IMR-90 (cell line): ENCODE measurements at regions not wholly inside any gene's neighbourhood (a gene's known extent, or its start where the extent isn't known, plus 50 kb on each side); places are given as distances from the start of the nearest gene placed in this dataset.

ENCODE experiments used
- ATAC-seq: fragments of 200-7000 bp; cut with Tn5 transposase; 2 replicates; pipeline ENCODE4 v1.9.1; 2020; ENCODE audit warnings: low read depth, mild to moderate bottlenecking, moderate library complexity
- BruUV-seq: library from RNA; stranded (reverse); fragments of 400-500 nt; replicated peaks from 2 replicates; lab custom pipeline; 2021; lab: Mats Ljungman, UMichigan
- CTCF ChIA-PET: fragments of 300-600 bp; formaldehyde crosslinking; extraction: SDS; loops from one replicate; lab custom pipeline; 2021; ENCODE audit warnings: antibody characterized with exemption; lab: Yijun Ruan, JAX
- POLR2A ChIA-PET: fragments of 300-600 bp; sonication (Branson Sonifier 250); formaldehyde crosslinking; loops from one replicate; lab custom pipeline; 2022; ENCODE audit warnings: antibody characterized with exemption; ENCODE audit not compliant: unreplicated experiment; lab: Charles Lee
- DNase-seq: peaks from one replicate; pipeline ENCODE4 v3.0.0; 2013
- H2AFZ ChIP-seq: replicated peaks from 2 replicates; pipeline ENCODE3; 2013; ENCODE audit warnings: low read length, mild to moderate bottlenecking; ENCODE audit not compliant: poor library complexity
- H2AK5ac ChIP-seq: 2 replicates; pipeline ENCODE4 v1.6.1; 2013; ENCODE audit warnings: low read depth, low read length, inconsistent platforms
- H2AK9ac ChIP-seq: replicated peaks from 2 replicates; pipeline ENCODE3; 2013; ENCODE audit warnings: mild to moderate bottlenecking, low read depth, low read length, moderate library complexity; ENCODE audit not compliant: poor library complexity
- H2BK120ac ChIP-seq: 2 replicates; pipeline ENCODE4 v1.6.1; 2013; ENCODE audit warnings: low read depth, low read length, inconsistent platforms
- H2BK15ac ChIP-seq: 3 replicates; pipeline ENCODE4 v1.6.1; 2013; ENCODE audit warnings: low read depth, low read length, inconsistent platforms
- H2BK20ac ChIP-seq: 2 replicates; pipeline ENCODE4 v1.6.1; 2013; ENCODE audit warnings: low read depth, mild to moderate bottlenecking, inconsistent platforms, low read length, moderate library complexity
- H2BK5ac ChIP-seq: 2 replicates; pipeline ENCODE4 v1.6.1; 2013; ENCODE audit warnings: mild to moderate bottlenecking, low read depth, low read length, inconsistent platforms; ENCODE audit not compliant: poor library complexity, severe bottlenecking
- H3K14ac ChIP-seq: replicated peaks from 2 replicates; pipeline ENCODE4 v1.6.1; 2013; ENCODE audit warnings: low read depth, low read length, inconsistent platforms
- H3K18ac ChIP-seq: 2 replicates; pipeline ENCODE4 v1.6.1; 2013; ENCODE audit warnings: low read depth, low read length, control low read depth
- H3K23ac ChIP-seq: 2 replicates; pipeline ENCODE4 v1.6.1; 2013; ENCODE audit warnings: low read depth, low read length, inconsistent platforms
- H3K27ac ChIP-seq: 2 replicates; pipeline ENCODE4 v1.5.1; 2013; ENCODE audit warnings: mild to moderate bottlenecking, control low read depth, low read length; ENCODE audit not compliant: insufficient read depth
- H3K27me3 ChIP-seq: 2 replicates; pipeline ENCODE4 v1.6.1; 2013; ENCODE audit warnings: low read length; ENCODE audit not compliant: control insufficient read depth, insufficient read depth
- H3K36me3 ChIP-seq: 2 replicates; pipeline ENCODE4 v1.6.1; 2013; ENCODE audit warnings: low read length, mixed read lengths; ENCODE audit not compliant: control insufficient read depth, insufficient read depth
- H3K4ac ChIP-seq: 2 replicates; pipeline ENCODE4 v1.6.1; 2013; ENCODE audit warnings: low read depth, low read length, inconsistent platforms
- H3K4me1 ChIP-seq: 2 replicates; pipeline ENCODE4 v1.6.1; 2013; ENCODE audit warnings: low read length, mixed read lengths; ENCODE audit not compliant: control insufficient read depth, insufficient read depth
- H3K4me2 ChIP-seq: 2 replicates; pipeline ENCODE4 v1.6.1; 2013; ENCODE audit warnings: low read depth, mild to moderate bottlenecking, control low read depth, low read length, moderate library complexity
- H3K4me3 ChIP-seq: 2 replicates; pipeline ENCODE4 v1.5.1; 2013; ENCODE audit warnings: low read depth, mild to moderate bottlenecking, control low read depth, low read length, moderate library complexity; ENCODE audit not compliant: insufficient read depth
- H3K56ac ChIP-seq: 2 replicates; pipeline ENCODE4 v1.6.1; 2013; ENCODE audit warnings: low read length, inconsistent platforms; ENCODE audit not compliant: insufficient read depth; ENCODE audit errors: extremely low read depth
- H3K79me1 ChIP-seq, 2 experiments: 2 replicates each; pipeline ENCODE4 v1.6.1; 2013; ENCODE audit warnings: low read length in 2 of 2, inconsistent platforms in 1 of 2, low read depth in 1 of 2
- H3K9ac ChIP-seq: 2 replicates; pipeline ENCODE4 v1.6.1; 2013; ENCODE audit warnings: low read depth, low read length, control low read depth
- H3K9me1 ChIP-seq: 2 replicates; pipeline ENCODE4 v1.6.1; 2013; ENCODE audit warnings: low read length, inconsistent platforms; ENCODE audit not compliant: insufficient read depth
- H3K9me3 ChIP-seq: 2 replicates; pipeline ENCODE4 v1.6.1; 2013; ENCODE audit warnings: low read length; ENCODE audit not compliant: control insufficient read depth, insufficient read depth
- H4K20me1 ChIP-seq: 2 replicates; pipeline ENCODE4 v1.6.1; 2013; ENCODE audit warnings: low read length, inconsistent platforms; ENCODE audit not compliant: insufficient read depth
- H4K5ac ChIP-seq: 2 replicates; pipeline ENCODE4 v1.6.1; 2013; ENCODE audit warnings: mild to moderate bottlenecking, low read depth, low read length, control low read depth
- H4K8ac ChIP-seq, 2 experiments: 2 replicates each; pipeline ENCODE4 v1.6.1; 2013; ENCODE audit warnings: low read depth in 2 of 2, low read length in 2 of 2, control low read depth in 1 of 2, inconsistent platforms in 1 of 2
- H4K91ac ChIP-seq: 2 replicates; pipeline ENCODE4 v1.6.1; 2013; ENCODE audit warnings: low read depth, low read length, inconsistent platforms; ENCODE audit not compliant: insufficient read depth
- BHLHE40 ChIP-seq: fragments of 150-350 bp; IDR thresholded peaks from 2 replicates; pipeline ENCODE4 v1.6.1; 2016; ENCODE audit warnings: mild to moderate bottlenecking, low read depth, low read length
- CEBPB ChIP-seq: IDR thresholded peaks from 2 replicates; pipeline ENCODE4 v1.6.1; 2012; ENCODE audit warnings: low read depth, low read length, improper control_type of control experiment
- CHD1 ChIP-seq: IDR thresholded peaks from 2 replicates; pipeline ENCODE4 v1.6.1; 2012; ENCODE audit warnings: low read depth, low read length, improper control_type of control experiment
- FOS ChIP-seq: fragments of 150-350 bp; IDR thresholded peaks from 2 replicates; pipeline ENCODE4 v1.6.1; 2016; ENCODE audit warnings: low read depth, low read length
- MAFK ChIP-seq: IDR thresholded peaks from 2 replicates; pipeline ENCODE4 v1.6.1; 2012; ENCODE audit warnings: low read depth, low read length, improper control_type of control experiment
- MAZ ChIP-seq: IDR thresholded peaks from 2 replicates; pipeline ENCODE4 v1.6.1; 2012; ENCODE audit warnings: low read depth, mild to moderate bottlenecking, low read length, improper control_type of control experiment, moderate library complexity, borderline replicate concordance
- MXI1 ChIP-seq: IDR thresholded peaks from 2 replicates; pipeline ENCODE4 v1.6.1; 2012; ENCODE audit warnings: low read depth, mild to moderate bottlenecking, low read length, moderate library complexity, borderline replicate concordance
- NFE2L2 ChIP-seq: fragments of 150-350 bp; IDR thresholded peaks from 2 replicates; pipeline ENCODE4 v1.6.1; 2016; ENCODE audit warnings: low read depth, mild to moderate bottlenecking, low read length
- POLR2A ChIP-seq: IDR thresholded peaks from 2 replicates; pipeline ENCODE4 v1.6.1; 2012; ENCODE audit warnings: mild to moderate bottlenecking, low read depth, low read length
- RAD21 ChIP-seq: IDR thresholded peaks from 2 replicates; pipeline ENCODE4 v1.6.1; 2012; ENCODE audit warnings: low read length, improper control_type of control experiment
- RCOR1 ChIP-seq: IDR thresholded peaks from 2 replicates; pipeline ENCODE4 v1.6.1; 2012; ENCODE audit warnings: mild to moderate bottlenecking, low read length, improper control_type of control experiment; ENCODE audit not compliant: insufficient replicate concordance
- RFX5 ChIP-seq: IDR thresholded peaks from 2 replicates; pipeline ENCODE4 v1.8.0; 2012; ENCODE audit warnings: low read depth, mild to moderate bottlenecking, low read length, moderate library complexity
- SMC3 ChIP-seq: fragments of 150-350 bp; IDR thresholded peaks from 2 replicates; pipeline ENCODE4 v1.6.1; 2016; ENCODE audit warnings: low read depth, mild to moderate bottlenecking, antibody characterized with exemption, low read length, moderate library complexity
- WGBS, 2 experiments: methylation state at CpG; one replicate each; pipeline versions ENCODE4 v1.1.5 to v1.1.7; 2013; ENCODE audit warnings: missing lambda C conversion rate in 2 of 2; ENCODE audit not compliant: insufficient read length in 1 of 2; ENCODE audit errors: extremely low coverage in 2 of 2; 5-methylcytosine and 5-hydroxymethylcytosine counted together
- dilution Hi-C: fragments of 300-500 bp; cut with HindIII; formaldehyde crosslinking; loops from one replicate; pipeline ENCODE4 v1.14.3; 2018; ENCODE audit warnings: low sequenced_read_pairs; ENCODE audit not compliant: unreplicated experiment
- in situ Hi-C: fragments of 300-500 bp; cut with MboI; formaldehyde crosslinking; loops from 3 replicates; pipeline ENCODE4 v1.14.3; 2019; ENCODE audit warnings: low sequenced_read_pairs, inconsistent platforms, mixed read lengths
- intact Hi-C: fragments of 100-400 bp; cut with micrococcal nuclease; formaldehyde crosslinking; loops from 2 replicates; pipeline ENCODE4 v1.10.0; 2022
- TF ChIP-seq, protein P1 (sequence below): fragments of 150-350 bp; IDR thresholded peaks from 2 replicates; pipeline ENCODE4 v1.6.1; 2016; ENCODE audit warnings: low read depth, mild to moderate bottlenecking, low read length, moderate library complexity, borderline replicate concordance
- TF ChIP-seq, protein P2 (sequence below): fragments of 150-350 bp; IDR thresholded peaks from 2 replicates; pipeline ENCODE4 v1.6.1; 2017; ENCODE audit warnings: mild to moderate bottlenecking, antibody characterized with exemption, low read length, low read depth
- TF ChIP-seq, protein P3 (sequence below): conservative IDR thresholded peaks from 2 replicates; pipeline ENCODE4 v1.5.1; 2012; ENCODE audit warnings: mild to moderate bottlenecking, low read depth, low read length, improper control_type of control experiment

DNA sequence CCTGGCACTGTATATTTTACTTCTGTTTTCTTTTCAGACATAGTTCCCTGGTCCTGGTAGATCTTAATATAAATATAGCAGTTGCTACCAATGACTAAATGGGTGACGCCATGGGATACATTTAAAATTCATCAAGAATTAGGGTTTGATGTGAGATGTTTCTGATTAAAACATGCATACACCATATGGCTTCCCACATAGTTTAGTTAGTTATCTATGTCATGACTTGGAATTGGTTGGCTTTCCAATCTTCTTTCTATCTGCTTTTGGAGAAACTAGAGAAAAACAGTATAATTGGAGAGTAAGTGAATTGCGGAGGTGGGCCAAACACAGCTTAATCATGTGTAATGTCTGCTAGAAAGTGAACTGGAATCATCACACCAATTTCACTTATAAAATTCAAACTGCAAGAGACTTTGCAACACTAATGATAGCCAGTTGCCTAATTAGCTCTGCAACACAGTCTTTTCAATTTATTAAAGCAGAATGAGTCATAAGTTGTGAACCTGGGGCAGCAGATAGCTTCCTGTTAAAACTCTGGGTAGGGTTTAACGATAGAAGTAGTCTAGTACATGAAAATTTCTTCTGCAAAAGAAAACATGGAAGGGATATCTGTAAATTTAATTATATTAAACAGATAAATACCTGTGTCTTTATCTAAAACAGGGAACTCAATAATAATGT, 295.2 kb downstream of the SLC16A7 start:
- no peak overlapping the region for H3K18ac ChIP-seq
- no peak overlapping the region for H4K8ac ChIP-seq
- H3K56ac ChIP-seq, result no peak overlapping the region
- DNase-seq, result no peak
- in situ Hi-C loops (loop anchor here (5.0 kb wide), 1 partner anchor 71 kb away; no protein-coding TSS in a partner anchor), intact Hi-C loops (no loop called here), dilution Hi-C loops (no loop called here)
- H3K14ac ChIP-seq, result no peak overlapping the region
- H3K4me1 ChIP-seq, result no peaks in the 10 kb centered on the region
- ChIA-PET POLR2A (no interaction called here), CTCF (interaction anchor here (1.7 kb wide), 1 partner anchor 15 kb away, joined by 6 read pairs; no protein-coding TSS in a partner anchor)
- no peak overlapping the region for H4K91ac ChIP-seq
- H2AK9ac ChIP-seq, result no peak overlapping the region
- H3K27ac ChIP-seq, result no peak overlapping the region
- H4K20me1 ChIP-seq, result no peaks in the 10 kb centered on the region
- no peak overlapping the region for H2BK5ac ChIP-seq
- H3K4ac ChIP-seq, result no peak overlapping the region
- no peak overlapping the region for H2BK120ac ChIP-seq
- H2AK5ac ChIP-seq, result no peak overlapping the region
- TF ChIP-seq, protein P1, sequence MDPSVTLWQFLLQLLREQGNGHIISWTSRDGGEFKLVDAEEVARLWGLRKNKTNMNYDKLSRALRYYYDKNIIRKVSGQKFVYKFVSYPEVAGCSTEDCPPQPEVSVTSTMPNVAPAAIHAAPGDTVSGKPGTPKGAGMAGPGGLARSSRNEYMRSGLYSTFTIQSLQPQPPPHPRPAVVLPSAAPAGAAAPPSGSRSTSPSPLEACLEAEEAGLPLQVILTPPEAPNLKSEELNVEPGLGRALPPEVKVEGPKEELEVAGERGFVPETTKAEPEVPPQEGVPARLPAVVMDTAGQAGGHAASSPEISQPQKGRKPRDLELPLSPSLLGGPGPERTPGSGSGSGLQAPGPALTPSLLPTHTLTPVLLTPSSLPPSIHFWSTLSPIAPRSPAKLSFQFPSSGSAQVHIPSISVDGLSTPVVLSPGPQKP, result no peak
- TF ChIP-seq RFX5 (no peak), MAZ (no peak), NFE2L2 (no peak), CEBPB (no peak), FOS (no peak), BHLHE40 (no peak), RAD21 (no peak), POLR2A (no peak), RCOR1 (no peak), CHD1 (no peak), SMC3 (no peak), MAFK (no peak), MXI1 (no peak)
- TF ChIP-seq, protein P2, sequence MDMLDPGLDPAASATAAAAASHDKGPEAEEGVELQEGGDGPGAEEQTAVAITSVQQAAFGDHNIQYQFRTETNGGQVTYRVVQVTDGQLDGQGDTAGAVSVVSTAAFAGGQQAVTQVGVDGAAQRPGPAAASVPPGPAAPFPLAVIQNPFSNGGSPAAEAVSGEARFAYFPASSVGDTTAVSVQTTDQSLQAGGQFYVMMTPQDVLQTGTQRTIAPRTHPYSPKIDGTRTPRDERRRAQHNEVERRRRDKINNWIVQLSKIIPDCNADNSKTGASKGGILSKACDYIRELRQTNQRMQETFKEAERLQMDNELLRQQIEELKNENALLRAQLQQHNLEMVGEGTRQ, result no peak
- TF ChIP-seq, protein P3, sequence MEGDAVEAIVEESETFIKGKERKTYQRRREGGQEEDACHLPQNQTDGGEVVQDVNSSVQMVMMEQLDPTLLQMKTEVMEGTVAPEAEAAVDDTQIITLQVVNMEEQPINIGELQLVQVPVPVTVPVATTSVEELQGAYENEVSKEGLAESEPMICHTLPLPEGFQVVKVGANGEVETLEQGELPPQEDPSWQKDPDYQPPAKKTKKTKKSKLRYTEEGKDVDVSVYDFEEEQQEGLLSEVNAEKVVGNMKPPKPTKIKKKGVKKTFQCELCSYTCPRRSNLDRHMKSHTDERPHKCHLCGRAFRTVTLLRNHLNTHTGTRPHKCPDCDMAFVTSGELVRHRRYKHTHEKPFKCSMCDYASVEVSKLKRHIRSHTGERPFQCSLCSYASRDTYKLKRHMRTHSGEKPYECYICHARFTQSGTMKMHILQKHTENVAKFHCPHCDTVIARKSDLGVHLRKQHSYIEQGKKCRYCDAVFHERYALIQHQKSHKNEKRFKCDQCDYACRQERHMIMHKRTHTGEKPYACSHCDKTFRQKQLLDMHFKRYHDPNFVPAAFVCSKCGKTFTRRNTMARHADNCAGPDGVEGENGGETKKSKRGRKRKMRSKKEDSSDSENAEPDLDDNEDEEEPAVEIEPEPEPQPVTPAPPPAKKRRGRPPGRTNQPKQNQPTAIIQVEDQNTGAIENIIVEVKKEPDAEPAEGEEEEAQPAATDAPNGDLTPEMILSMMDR, result no peak
- no peak overlapping the region for H3K4me2 ChIP-seq
- no peak overlapping the region for H2BK15ac ChIP-seq
- H3K4me3 ChIP-seq, result no peak overlapping the region
- H3K79me1 ChIP-seq, result no peaks in the 10 kb centered on the region
- no peak overlapping the region for H2BK20ac ChIP-seq
- H3K9me1 ChIP-seq, result no peaks in the 10 kb centered on the region
- ATAC-seq, result no peak
- no peaks in the 10 kb centered on the region for H3K9me3 ChIP-seq
- no peak overlapping the region for H2AFZ ChIP-seq
- no peak overlapping the region for H3K9ac ChIP-seq
- no CpG with 5 or more reads among the region's 3 CpGs for WGBS, 2 experiments
- H3K23ac ChIP-seq, result no peak overlapping the region
- no peaks in the 10 kb centered on the region for H3K36me3 ChIP-seq
- no peaks in the 10 kb centered on the region for H3K27me3 ChIP-seq
- BruUV-seq, result no TSS peak
- H4K5ac ChIP-seq, result no peak overlapping the region
